Activated CD4-positive, alpha-beta memory T cell treated with anti-CD3 and anti-CD28 coated beads, Interleukin-2, amount 10 ng/mL, durations not matched to agents 7 days and 5 days (primary cell): ENCODE measurements at regions not wholly inside any gene's neighbourhood (a gene's known extent, or its start where the extent isn't known, plus 50 kb on each side); places are given as distances from the start of the nearest gene placed in this dataset.

Experiments
- CTCF ChIA-PET: fragments of 350-600 bp; sonication (Branson Sonifier 250); formaldehyde crosslinking; loops from one replicate; lab custom pipeline; 2021; ENCODE audit warnings: antibody characterized with exemption, inconsistent platforms; lab: Charles Lee
- POLR2A ChIA-PET: fragments of 350-600 bp; sonication (Branson Sonifier 250); formaldehyde crosslinking; loops from one replicate; lab custom pipeline; 2021; ENCODE audit warnings: antibody characterized with exemption; lab: Charles Lee
- DNase-seq: peaks from one replicate; pipeline ENCODE4 v3.0.0-alpha.2; 2020
- H3K27ac Mint-ChIP-seq: one replicate; pipeline ENCODE4 v1.8.0; 2021; ENCODE audit warnings: mild to moderate bottlenecking, mixed read lengths
- H3K27me3 Mint-ChIP-seq: one replicate; pipeline ENCODE4 v1.8.0; 2021; ENCODE audit warnings: mixed read lengths
- H3K36me3 Mint-ChIP-seq: one replicate; pipeline ENCODE4 v1.8.0; 2021; ENCODE audit warnings: low read depth, mixed read lengths
- H3K4me1 Mint-ChIP-seq: one replicate; pipeline ENCODE4 v1.8.0; 2021; ENCODE audit warnings: mixed read lengths
- H3K4me3 Mint-ChIP-seq: one replicate; pipeline ENCODE4 v1.8.0; 2021; ENCODE audit warnings: mild to moderate bottlenecking, mixed read lengths
- H3K9me3 Mint-ChIP-seq: one replicate; pipeline ENCODE4 v1.8.0; 2021; ENCODE audit warnings: mixed read lengths

GRCh38 chr1:203926025-203926540, 64.7 kb downstream of the SNRPE start:
- peaks cover 14% of the 10 kb centered on the region for H3K4me1 Mint-ChIP-seq
- no peak overlapping the region for H3K4me3 Mint-ChIP-seq
- H3K9me3 Mint-ChIP-seq, result no peaks in the 10 kb centered on the region
- H3K27ac Mint-ChIP-seq, result no peak overlapping the region
- no peak for DNase-seq
- no peaks in the 10 kb centered on the region for H3K36me3 Mint-ChIP-seq
- peaks cover 3% of the 10 kb centered on the region for H3K27me3 Mint-ChIP-seq
- ChIA-PET POLR2A (no interaction called here), CTCF (no interaction called here)

GRCh38 chr1:203929741-203930309, 68.4 kb downstream of the SNRPE start:
- Mint-ChIP-seq H3K27me3 (peaks cover 3% of the 10 kb centered on the region), H3K36me3 (no peaks in the 10 kb centered on the region), H3K4me1 (peaks cover 27% of the 10 kb centered on the region), H3K9me3 (no peaks in the 10 kb centered on the region), H3K27ac (no peak overlapping the region), H3K4me3 (no peak overlapping the region)
- CTCF ChIA-PET, result no interaction called here
- no peak for DNase-seq
- POLR2A ChIA-PET, result no interaction called here

DNA sequence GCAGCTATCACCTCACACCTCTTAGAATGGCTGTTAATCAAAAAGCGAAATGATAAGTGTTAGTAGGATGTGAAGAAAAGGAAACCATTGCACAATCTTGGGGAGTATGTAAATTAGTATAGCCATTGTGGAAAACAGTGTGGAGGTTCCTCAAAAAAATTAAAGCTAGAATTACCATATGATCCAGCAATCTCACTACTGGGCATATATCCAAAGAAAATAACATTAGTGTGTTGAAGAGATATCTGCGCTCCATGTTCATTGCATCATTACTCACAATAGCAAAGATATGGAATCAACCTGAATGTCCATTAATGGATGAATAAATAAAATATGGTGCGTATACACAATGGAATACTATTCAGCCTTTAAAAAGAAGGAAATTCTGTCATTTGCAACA, 68.9 kb downstream of the SNRPE start:
- POLR2A ChIA-PET, result no interaction called here
- no peak for DNase-seq
- H3K27ac Mint-ChIP-seq, result no peak overlapping the region
- peaks cover 27% of the 10 kb centered on the region for H3K4me1 Mint-ChIP-seq
- no peaks in the 10 kb centered on the region for H3K9me3 Mint-ChIP-seq
- H3K4me3 Mint-ChIP-seq, result no peak overlapping the region
- peaks cover 3% of the 10 kb centered on the region for H3K27me3 Mint-ChIP-seq
- no peaks in the 10 kb centered on the region for H3K36me3 Mint-ChIP-seq
- CTCF ChIA-PET, result no interaction called here

DNA sequence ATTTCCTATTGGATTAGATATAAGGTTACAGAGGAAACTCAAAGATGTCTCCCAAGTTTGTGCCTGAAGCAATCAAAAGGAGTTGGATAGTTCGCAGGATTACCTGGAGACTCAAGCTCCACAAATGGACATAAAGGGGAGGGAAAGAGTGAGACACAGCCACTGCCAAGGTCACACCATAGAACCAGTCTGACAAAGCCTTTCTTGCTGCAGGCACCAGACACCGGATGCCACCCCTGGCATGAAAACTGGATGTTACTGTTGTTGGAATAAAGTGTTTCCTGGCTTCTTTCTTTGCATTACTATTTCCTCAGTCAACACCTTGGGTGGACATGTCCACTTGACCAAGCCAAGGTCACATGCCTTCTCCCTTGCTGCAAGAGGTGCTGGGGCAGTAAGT, 70.6 kb downstream of the SNRPE start:
- H3K9me3 Mint-ChIP-seq, result no peaks in the 10 kb centered on the region
- POLR2A ChIA-PET, result no interaction called here
- no peak overlapping the region for H3K27ac Mint-ChIP-seq
- peaks cover 27% of the 10 kb centered on the region for H3K4me1 Mint-ChIP-seq
- CTCF ChIA-PET, result no interaction called here
- H3K4me3 Mint-ChIP-seq, result no peak overlapping the region
- peaks cover 6% of the 10 kb centered on the region for H3K27me3 Mint-ChIP-seq
- no peaks in the 10 kb centered on the region for H3K36me3 Mint-ChIP-seq
- DNase-seq, result no peak

- Mint-ChIP-seq H3K4me1 (peaks cover 27% of the 10 kb centered on the region), H3K27ac (no peak overlapping the region), H3K27me3 (peaks cover 6% of the 10 kb centered on the region), H3K9me3 (no peaks in the 10 kb centered on the region), H3K4me3 (no peak overlapping the region), H3K36me3 (no peaks in the 10 kb centered on the region)
- no peak for DNase-seq
- ChIA-PET CTCF (no interaction called here), POLR2A (no interaction called here)
These were observed 71.2 kb downstream of the SNRPE start for GRCh38 chr1:203932556-203932955.

DNA sequence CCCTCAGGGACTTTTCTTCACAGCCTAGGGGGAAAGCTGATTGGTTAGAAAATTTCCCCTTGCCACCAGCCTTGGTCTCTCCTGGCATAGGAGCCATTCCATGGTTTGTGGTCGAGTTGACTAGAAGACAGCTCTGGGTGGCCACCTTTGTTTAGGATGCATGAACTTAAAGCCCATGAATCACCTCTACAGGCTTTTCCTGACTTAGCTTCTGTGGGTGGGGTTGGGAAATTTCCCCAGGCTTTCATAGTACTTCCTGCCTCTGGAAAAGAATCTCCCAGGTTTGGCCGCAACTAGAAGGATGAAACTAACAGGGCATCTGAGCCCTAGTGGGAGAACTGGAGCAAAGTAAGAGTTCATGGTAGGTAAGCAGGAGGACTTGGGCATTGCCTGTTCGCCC, 72.6 kb downstream of the SNRPE start:
- no peaks in the 10 kb centered on the region for H3K9me3 Mint-ChIP-seq
- POLR2A ChIA-PET, result no interaction called here
- CTCF ChIA-PET, result no interaction called here
- no peaks in the 10 kb centered on the region for H3K36me3 Mint-ChIP-seq
- H3K27ac Mint-ChIP-seq, result no peak overlapping the region
- H3K27me3 Mint-ChIP-seq, result peaks cover 8% of the 10 kb centered on the region
- H3K4me3 Mint-ChIP-seq, result no peak overlapping the region
- DNase-seq, result no peak
- H3K4me1 Mint-ChIP-seq, result peaks cover 25% of the 10 kb centered on the region

DNA sequence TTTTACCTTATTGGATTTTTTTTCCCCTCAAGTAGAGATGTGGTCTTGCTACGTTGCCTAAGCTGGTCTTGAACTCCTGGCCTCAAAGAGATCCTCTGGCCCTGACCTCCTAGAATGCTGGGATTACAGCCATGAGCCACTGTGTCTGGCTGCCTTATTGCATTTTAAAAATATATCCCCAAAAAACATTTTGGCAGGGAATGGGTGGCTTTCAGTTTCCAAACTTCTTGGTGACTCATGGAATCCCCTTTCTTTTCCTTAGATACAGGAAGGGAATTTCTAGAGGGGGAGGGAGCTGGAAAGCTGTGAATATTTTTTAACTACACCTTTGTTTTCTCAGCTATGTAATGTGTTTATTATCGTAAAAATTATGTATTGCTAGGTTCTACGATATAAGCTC, 73.3 kb downstream of the SNRPE start:
- ChIA-PET POLR2A (no interaction called here), CTCF (no interaction called here)

GRCh38 chr1:203935321-203935720, 73.9 kb downstream of the SNRPE start:
- H3K36me3 Mint-ChIP-seq, result no peaks in the 10 kb centered on the region
- no peak overlapping the region for H3K27ac Mint-ChIP-seq
- H3K4me3 Mint-ChIP-seq, result no peak overlapping the region
- ChIA-PET POLR2A (no interaction called here), CTCF (no interaction called here)
- peaks cover 17% of the 10 kb centered on the region for H3K4me1 Mint-ChIP-seq
- peaks cover 8% of the 10 kb centered on the region for H3K27me3 Mint-ChIP-seq
- H3K9me3 Mint-ChIP-seq, result no peaks in the 10 kb centered on the region
- no peak for DNase-seq

More for the DNA sequence above, 73.3 kb downstream of the SNRPE start:
- Mint-ChIP-seq H3K27ac (no peak overlapping the region), H3K4me3 (no peak overlapping the region), H3K4me1 (peaks cover 22% of the 10 kb centered on the region), H3K36me3 (no peaks in the 10 kb centered on the region), H3K9me3 (no peaks in the 10 kb centered on the region), H3K27me3 (peaks cover 8% of the 10 kb centered on the region)
- no peak for DNase-seq

DNA sequence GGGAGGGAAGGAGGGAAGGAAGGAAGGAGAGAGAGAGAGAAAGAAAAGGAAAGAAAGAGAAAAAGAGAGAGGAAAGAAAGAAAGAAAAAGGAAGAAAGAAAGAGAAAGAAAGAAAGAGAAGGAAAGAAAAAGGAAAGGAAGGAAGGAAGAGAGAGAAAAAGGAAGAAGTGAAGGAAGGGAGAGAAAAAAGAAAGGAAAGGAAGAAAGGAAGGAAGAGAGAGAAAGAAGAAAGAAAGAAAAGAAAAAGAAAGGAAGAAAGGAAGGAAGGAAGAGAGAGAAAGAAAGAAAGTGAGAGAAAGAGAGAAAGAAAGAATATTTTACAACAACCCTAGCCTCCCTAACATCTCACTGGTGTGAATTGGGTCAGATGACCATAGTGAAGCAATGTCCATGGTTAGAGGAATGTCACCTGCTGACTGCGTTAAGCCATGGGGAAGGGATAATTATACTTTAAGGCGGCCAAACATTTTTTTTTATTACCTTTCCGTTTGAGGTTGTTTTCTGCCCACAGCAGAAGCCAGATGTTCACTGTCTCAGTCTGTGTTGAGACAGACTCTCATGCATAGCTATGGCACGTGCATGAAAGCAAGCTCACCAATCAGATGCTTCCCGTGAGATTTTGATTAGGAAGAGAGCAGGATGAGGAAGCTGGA, 76.4 kb downstream of the SNRPE start:
- H3K27ac Mint-ChIP-seq, result no peak overlapping the region
- CTCF ChIA-PET, result no interaction called here

DNA sequence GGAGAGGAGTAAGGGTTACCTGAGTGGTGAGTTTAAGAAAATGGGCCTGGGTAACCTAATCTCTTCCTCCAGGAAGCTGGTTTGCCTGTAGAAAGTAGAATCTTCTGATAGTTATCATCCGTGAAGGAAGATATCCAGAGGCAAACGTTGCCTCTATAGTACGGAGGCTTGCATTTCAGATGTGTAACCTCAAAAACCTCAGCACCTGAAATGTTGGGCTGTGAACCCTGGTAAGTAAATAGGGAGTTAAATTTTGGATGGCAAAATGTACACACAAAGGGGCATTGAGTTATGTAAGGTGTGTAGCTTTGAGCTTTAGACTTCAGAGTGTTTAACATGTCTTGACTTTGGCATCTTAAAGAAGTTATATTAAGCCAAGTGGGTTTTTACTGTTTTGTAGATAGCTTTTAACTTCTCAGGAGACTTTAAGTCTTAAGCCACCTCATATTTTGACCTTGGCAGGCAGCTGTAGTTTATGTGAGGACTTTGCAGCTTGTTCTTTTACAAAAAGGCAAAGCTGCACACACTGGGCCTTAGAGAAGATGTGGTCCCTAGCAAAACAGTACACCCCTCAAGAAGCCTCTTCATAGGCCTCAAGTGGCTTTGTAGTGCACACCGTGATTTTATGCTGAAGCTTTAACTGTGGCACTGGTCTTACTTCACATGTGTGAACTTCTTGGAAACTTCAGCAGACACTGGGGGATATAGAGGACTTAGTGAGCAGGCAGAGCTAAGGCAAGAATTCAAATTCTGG, 83.4 kb downstream of the SNRPE start:
- Mint-ChIP-seq H3K36me3 (no peaks in the 10 kb centered on the region), H3K4me3 (no peak overlapping the region), H3K9me3 (no peaks in the 10 kb centered on the region), H3K4me1 (no peaks in the 10 kb centered on the region), H3K27ac (no peak overlapping the region), H3K27me3 (peaks cover 10% of the 10 kb centered on the region)
- ChIA-PET CTCF (no interaction called here), POLR2A (no interaction called here)
- no peak for DNase-seq

More for the DNA sequence above, 76.4 kb downstream of the SNRPE start:
- Mint-ChIP-seq H3K27me3 (peaks cover 12% of the 10 kb centered on the region), H3K4me3 (no peak overlapping the region), H3K4me1 (peaks cover 1% of the 10 kb centered on the region), H3K36me3 (no peaks in the 10 kb centered on the region), H3K9me3 (no peaks in the 10 kb centered on the region)
- POLR2A ChIA-PET, result no interaction called here
- no peak for DNase-seq

- DNase-seq, result no peak
- no peak overlapping the region for H3K27ac Mint-ChIP-seq
- peaks cover 13% of the 10 kb centered on the region for H3K27me3 Mint-ChIP-seq
- ChIA-PET POLR2A (no interaction called here), CTCF (no interaction called here)
- H3K4me3 Mint-ChIP-seq, result no peak overlapping the region
- H3K4me1 Mint-ChIP-seq, result no peaks in the 10 kb centered on the region
- peaks cover 9% of the 10 kb centered on the region for H3K36me3 Mint-ChIP-seq
- H3K9me3 Mint-ChIP-seq, result peaks cover 9% of the 10 kb centered on the region
These were observed 92.9 kb downstream of the SNRPE start for GRCh38 chr1:203954293-203954692.

- CTCF ChIA-PET, result interaction anchor here (0.7 kb wide), 1 partner anchor 13 kb away, joined by 3 read pairs; no protein-coding TSS in a partner anchor
These were observed 93.6 kb downstream of the SNRPE start for GRCh38 chr1:203954788-203955552.

GRCh38 chr1:203968761-203969160, 104.2 kb upstream of the SOX13 start:
- no peak overlapping the region for H3K4me3 Mint-ChIP-seq
- no peaks in the 10 kb centered on the region for H3K4me1 Mint-ChIP-seq
- DNase-seq, result no peak
- ChIA-PET POLR2A (no interaction called here), CTCF (interaction anchor here (0.6 kb wide), 1 partner anchor 13 kb away, joined by 3 read pairs; no protein-coding TSS in a partner anchor)
- H3K9me3 Mint-ChIP-seq, result peaks cover 10% of the 10 kb centered on the region
- H3K36me3 Mint-ChIP-seq, result no peaks in the 10 kb centered on the region
- H3K27ac Mint-ChIP-seq, result no peak overlapping the region
- no peaks in the 10 kb centered on the region for H3K27me3 Mint-ChIP-seq

More at GRCh38 chr1:203954788-203955552, 93.6 kb downstream of the SNRPE start:
- Mint-ChIP-seq H3K4me1 (no peaks in the 10 kb centered on the region), H3K27me3 (peaks cover 13% of the 10 kb centered on the region), H3K9me3 (peaks cover 9% of the 10 kb centered on the region), H3K27ac (no peak overlapping the region), H3K4me3 (no peak overlapping the region), H3K36me3 (peaks cover 9% of the 10 kb centered on the region)
- POLR2A ChIA-PET, result no interaction called here
- no peak for DNase-seq
